HEK293 (cell line): ENCODE measurements at regions not wholly inside any gene's neighbourhood (a gene's known extent, or its start where the extent isn't known, plus 50 kb on each side); places are given as distances from the start of the nearest gene placed in this dataset.

Experiments used
- BCL6B ChIP-seq: fragments of 450-650 bp; formaldehyde crosslinking; IDR thresholded peaks from 2 replicates; pipeline ENCODE4 v1.5.1; 2017; ENCODE audit warnings: missing biosample characterization, missing genetic modification characterization
- CTCF ChIP-seq: fragments of 450-650 bp; formaldehyde crosslinking; IDR thresholded peaks from 2 replicates; pipeline ENCODE4 v1.5.1; 2016; ENCODE audit warnings: missing biosample characterization, missing genetic modification characterization
- SP2 ChIP-seq: fragments of 450-650 bp; formaldehyde crosslinking; IDR thresholded peaks from 2 replicates; pipeline ENCODE4 v1.5.1; 2016; ENCODE audit warnings: missing biosample characterization, missing genetic modification characterization
- ZNF175 ChIP-seq: fragments of 450-650 bp; formaldehyde crosslinking; IDR thresholded peaks from 2 replicates; pipeline ENCODE4 v1.5.1; 2016; ENCODE audit warnings: missing biosample characterization, missing genetic modification characterization
- ZNF311 ChIP-seq: fragments of 450-650 bp; formaldehyde crosslinking; IDR thresholded peaks from 2 replicates; pipeline ENCODE4 v1.5.1; 2017; ENCODE audit warnings: missing biosample characterization, missing genetic modification characterization, borderline replicate concordance
- ZNF449 ChIP-seq: fragments of 450-650 bp; formaldehyde crosslinking; IDR thresholded peaks from 2 replicates; pipeline ENCODE4 v1.5.1; 2017; ENCODE audit warnings: missing biosample characterization, mild to moderate bottlenecking, missing genetic modification characterization, moderate library complexity
- ZNF548 ChIP-seq: fragments of 450-650 bp; formaldehyde crosslinking; IDR thresholded peaks from 2 replicates; pipeline ENCODE4 v1.5.1; 2016; ENCODE audit warnings: missing biosample characterization, missing genetic modification characterization
- ZNF639 ChIP-seq: fragments of 450-650 bp; formaldehyde crosslinking; IDR thresholded peaks from 2 replicates; pipeline ENCODE4 v1.5.1; 2016; ENCODE audit warnings: missing biosample characterization, missing genetic modification characterization
- ZNF777 ChIP-seq: fragments of 450-650 bp; formaldehyde crosslinking; IDR thresholded peaks from 2 replicates; pipeline ENCODE4 v1.5.1; 2017; ENCODE audit warnings: missing biosample characterization, missing genetic modification characterization, borderline replicate concordance

- TF ChIP-seq ZNF175 (tag by site-specific recombination) (no peak), ZNF639 (no peak), ZNF777 (no peak), BCL6B (tag by site-specific recombination) (no peak), ZNF449 (tag by site-specific recombination) (no peak), ZNF311 (tag by site-specific recombination) (no peak), ZNF548 (no peak), CTCF (tag by site-specific recombination) (no peak), SP2 (tag by site-specific recombination) (no peak)
These were observed 102.2 kb upstream of the PLPPR1 start for GRCh38 chr9:100926366-100926765.
